GM12878 (cell line): ENCODE measurements at regions not wholly inside any gene's neighbourhood (a gene's known extent, or its start where the extent isn't known, plus 50 kb on each side); places are given as distances from the start of the nearest gene placed in this dataset.

Experiments used
- ATAC-seq: fragments of 200-7000 bp; cut with Tn5 transposase; 3 replicates; pipeline ENCODE4 v1.9.1; 2020; ENCODE audit warnings: mild to moderate bottlenecking, moderate library complexity
- BruUV-seq: library from RNA; stranded (reverse); fragments of 400-500 nt; replicated peaks from 2 replicates; lab custom pipeline; 2021; lab: Mats Ljungman, UMichigan
- CTCF ChIA-PET: fragments of 300-600 bp; sonication (Branson Sonifier 250); formaldehyde crosslinking; extraction: SDS; loops from one replicate; lab custom pipeline; 2021; ENCODE audit warnings: inconsistent platforms; lab: Yijun Ruan, JAX
- POLR2A ChIA-PET: fragments of 350-600 bp; formaldehyde crosslinking; extraction: SDS; loops from one replicate; lab custom pipeline; 2021; ENCODE audit warnings: inconsistent platforms; lab: Charles Lee
- RAD21 ChIA-PET: fragments of 300-600 bp; sonication (Branson Sonifier 250); formaldehyde crosslinking; loops from one replicate; lab custom pipeline; 2023; ENCODE audit warnings: antibody characterized with exemption; ENCODE audit not compliant: unreplicated experiment; lab: Charles Lee
- SMC1A ChIA-PET: fragments of 300-600 bp; sonication (Branson Sonifier 250); formaldehyde crosslinking; loops from one replicate; lab custom pipeline; 2023; ENCODE audit not compliant: unreplicated experiment, uncharacterized antibody; lab: Charles Lee
- DNase-seq: peaks from one replicate; pipeline ENCODE4 v3.0.0-alpha.2; 2011; ENCODE audit warnings: low read depth, low spot score
- FAIRE-seq: peaks from 3 replicates; lab custom pipeline; 2011; peaks lifted over from hg19 to GRCh38; lab: Jason Lieb, UNC
- H2AFZ ChIP-seq: 2 replicates; pipeline ENCODE4 v1.6.0; 2011; ENCODE audit warnings: low read depth, low read length, control low read depth; ENCODE audit not compliant: control insufficient read depth
- H3K27ac ChIP-seq: 2 replicates; pipeline ENCODE4 v1.5.1; 2011; ENCODE audit warnings: control low read depth; ENCODE audit not compliant: control insufficient read depth, insufficient read depth
- H3K27me3 ChIP-seq, 2 experiments: replicated peaks in 1 of 2; 2 replicates each; pipeline versions ENCODE4 v1.6.0 to v1.6.1; 2011; ENCODE audit warnings: low read length in 1 of 2; ENCODE audit not compliant: control insufficient read depth in 2 of 2, insufficient read depth in 2 of 2
- H3K36me3 ChIP-seq, 2 experiments: 2 replicates each; pipeline ENCODE4 v1.5.1; 2011; ENCODE audit warnings: low read length in 1 of 2; ENCODE audit not compliant: control insufficient read depth in 2 of 2, insufficient read depth in 2 of 2
- H3K4me1 ChIP-seq: 2 replicates; pipeline ENCODE4 v1.6.1; 2011; ENCODE audit warnings: mild to moderate bottlenecking, low read length, moderate library complexity, mixed read lengths; ENCODE audit not compliant: control insufficient read depth, insufficient read depth
- H3K4me2 ChIP-seq: 2 replicates; pipeline ENCODE4 v1.6.0; 2011; ENCODE audit warnings: control low read depth; ENCODE audit not compliant: control insufficient read depth, insufficient read depth
- H3K4me3 ChIP-seq: fragments of 200-600 bp; sonication (generic); 2 replicates; pipeline ENCODE4 v1.5.1; 2016
- H3K79me2 ChIP-seq: 2 replicates; pipeline ENCODE4 v1.6.0; 2011; ENCODE audit warnings: low read length; ENCODE audit not compliant: control insufficient read depth, insufficient read depth
- H3K9ac ChIP-seq: 2 replicates; pipeline ENCODE4 v1.8.0; 2011; ENCODE audit warnings: low read length, control low read depth, mixed read lengths; ENCODE audit not compliant: control insufficient read depth, insufficient read depth
- H3K9me3 ChIP-seq: replicated peaks from 3 replicates; pipeline ENCODE4 v1.5.1; 2011; ENCODE audit warnings: mild to moderate bottlenecking, low read length; ENCODE audit not compliant: control insufficient read depth, insufficient read depth
- H4K20me1 ChIP-seq: 2 replicates; pipeline ENCODE4 v1.6.0; 2011; ENCODE audit not compliant: control insufficient read depth, insufficient read depth
- BACH1 ChIP-seq: fragments of 450-650 bp; IDR thresholded peaks from 2 replicates; pipeline ENCODE4 v1.6.1; 2017; ENCODE audit warnings: mild to moderate bottlenecking, borderline replicate concordance
- BCL11A ChIP-seq: IDR thresholded peaks from 2 replicates; pipeline ENCODE4 v1.6.1; 2011; ENCODE audit warnings: low read depth, low read length
- BCL3 ChIP-seq: IDR thresholded peaks from 2 replicates; pipeline ENCODE4 v1.6.1; 2011; ENCODE audit warnings: borderline replicate concordance, low read depth, mild to moderate bottlenecking, moderate library complexity, low read length; ENCODE audit not compliant: insufficient read depth, poor library complexity, severe bottlenecking
- BMI1 ChIP-seq: fragments of 450-650 bp; IDR thresholded peaks from 2 replicates; pipeline ENCODE4 v1.6.1; 2016; ENCODE audit warnings: mild to moderate bottlenecking, moderate library complexity, borderline replicate concordance
- CHD2 ChIP-seq: IDR thresholded peaks from 2 replicates; pipeline ENCODE4 v1.6.1; 2011; ENCODE audit warnings: low read depth, low read length, improper control_type of control experiment, borderline replicate concordance
- FOXM1 ChIP-seq: IDR thresholded peaks from 2 replicates; pipeline ENCODE4 v1.6.1; 2012; ENCODE audit warnings: low read depth, mild to moderate bottlenecking, inconsistent platforms, low read length, moderate library complexity
- GATAD2B ChIP-seq: fragments of 450-650 bp; conservative IDR thresholded peaks from 2 replicates; pipeline ENCODE4 v1.6.1; 2017; ENCODE audit warnings: low read depth, mild to moderate bottlenecking, moderate library complexity
- HDAC2 ChIP-seq: fragments of 200-600 bp; sonication (generic); IDR thresholded peaks from 2 replicates; pipeline ENCODE4 v1.6.1; 2017
- IRF5 ChIP-seq: fragments of 450-650 bp; IDR thresholded peaks from 2 replicates; pipeline ENCODE4 v1.6.1; 2017; ENCODE audit warnings: borderline replicate concordance
- KDM1A ChIP-seq: fragments of 200-600 bp; sonication (generic); IDR thresholded peaks from 2 replicates; pipeline ENCODE4 v1.6.1; 2016; ENCODE audit warnings: borderline replicate concordance
- MTA3 ChIP-seq: IDR thresholded peaks from 2 replicates; pipeline ENCODE4 v1.6.1; 2012; ENCODE audit warnings: low read length, inconsistent platforms, borderline replicate concordance
- NR2F1 ChIP-seq: fragments of 450-650 bp; conservative IDR thresholded peaks from 2 replicates; pipeline ENCODE4 v1.6.1; 2017; ENCODE audit warnings: mild to moderate bottlenecking
- POLR2AphosphoS2 ChIP-seq: IDR thresholded peaks from 2 replicates; pipeline ENCODE4 v1.6.1; 2011; ENCODE audit warnings: low read depth, mild to moderate bottlenecking, low read length, improper control_type of control experiment, moderate library complexity
- RBBP5 ChIP-seq: fragments of 200-600 bp; sonication (generic); conservative IDR thresholded peaks from 2 replicates; pipeline ENCODE4 v1.6.1; 2016
- STAT1 ChIP-seq: fragments of 450-650 bp; conservative IDR thresholded peaks from 2 replicates; pipeline ENCODE4 v1.6.1; 2014; ENCODE audit warnings: antibody characterized with exemption, mild to moderate bottlenecking
- TCF12 ChIP-seq: IDR thresholded peaks from 2 replicates; pipeline ENCODE4 v1.6.1; 2011; ENCODE audit warnings: low read depth, mild to moderate bottlenecking, low read length
- YBX1 ChIP-seq: fragments of 450-650 bp; IDR thresholded peaks from 2 replicates; pipeline ENCODE4 v1.6.1; 2016; ENCODE audit warnings: antibody characterized with exemption
- YY1 ChIP-seq: IDR thresholded peaks from 2 replicates; pipeline ENCODE4 v1.6.1; 2011; ENCODE audit warnings: low read depth, mild to moderate bottlenecking, low read length
- ZNF24 ChIP-seq: fragments of 450-650 bp; IDR thresholded peaks from 2 replicates; pipeline ENCODE4 v1.6.1; 2017; ENCODE audit warnings: antibody characterized with exemption, mild to moderate bottlenecking
- WGBS: methylation state at CpG from one replicate; pipeline ENCODE4 v1.1.6; 2016; ENCODE audit warnings: low lambda C conversion rate; ENCODE audit not compliant: insufficient replicate concordance, insufficient coverage; ENCODE audit errors: missing lambda C conversion rate; 5-methylcytosine and 5-hydroxymethylcytosine counted together
- in situ Hi-C: fragments of 300-500 bp; cut with MboI; formaldehyde crosslinking; loops from 9 replicates; pipeline ENCODE4 v1.14.3; 2018; ENCODE audit warnings: mixed read lengths
- intact Hi-C: fragments of 100-400 bp; cut with micrococcal nuclease; formaldehyde crosslinking; loops from one replicate; pipeline ENCODE4 v1.14.2; 2022; ENCODE audit not compliant: unreplicated experiment
- TF ChIP-seq, protein P1 (sequence below): fragments of 150-350 bp; IDR thresholded peaks from 2 replicates; pipeline ENCODE4 v1.6.1; 2016; ENCODE audit warnings: low read depth, low read length

GRCh38 chr22:49328118-49328475 is 499.6 kb downstream of the BRD1 start (continued):
- TF ChIP-seq, protein P1, sequence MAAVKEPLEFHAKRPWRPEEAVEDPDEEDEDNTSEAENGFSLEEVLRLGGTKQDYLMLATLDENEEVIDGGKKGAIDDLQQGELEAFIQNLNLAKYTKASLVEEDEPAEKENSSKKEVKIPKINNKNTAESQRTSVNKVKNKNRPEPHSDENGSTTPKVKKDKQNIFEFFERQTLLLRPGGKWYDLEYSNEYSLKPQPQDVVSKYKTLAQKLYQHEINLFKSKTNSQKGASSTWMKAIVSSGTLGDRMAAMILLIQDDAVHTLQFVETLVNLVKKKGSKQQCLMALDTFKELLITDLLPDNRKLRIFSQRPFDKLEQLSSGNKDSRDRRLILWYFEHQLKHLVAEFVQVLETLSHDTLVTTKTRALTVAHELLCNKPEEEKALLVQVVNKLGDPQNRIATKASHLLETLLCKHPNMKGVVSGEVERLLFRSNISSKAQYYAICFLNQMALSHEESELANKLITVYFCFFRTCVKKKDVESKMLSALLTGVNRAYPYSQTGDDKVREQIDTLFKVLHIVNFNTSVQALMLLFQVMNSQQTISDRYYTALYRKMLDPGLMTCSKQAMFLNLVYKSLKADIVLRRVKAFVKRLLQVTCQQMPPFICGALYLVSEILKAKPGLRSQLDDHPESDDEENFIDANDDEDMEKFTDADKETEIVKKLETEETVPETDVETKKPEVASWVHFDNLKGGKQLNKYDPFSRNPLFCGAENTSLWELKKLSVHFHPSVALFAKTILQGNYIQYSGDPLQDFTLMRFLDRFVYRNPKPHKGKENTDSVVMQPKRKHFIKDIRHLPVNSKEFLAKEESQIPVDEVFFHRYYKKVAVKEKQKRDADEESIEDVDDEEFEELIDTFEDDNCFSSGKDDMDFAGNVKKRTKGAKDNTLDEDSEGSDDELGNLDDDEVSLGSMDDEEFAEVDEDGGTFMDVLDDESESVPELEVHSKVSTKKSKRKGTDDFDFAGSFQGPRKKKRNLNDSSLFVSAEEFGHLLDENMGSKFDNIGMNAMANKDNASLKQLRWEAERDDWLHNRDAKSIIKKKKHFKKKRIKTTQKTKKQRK: no peak
- TF ChIP-seq GATAD2B: no peak

DNA sequence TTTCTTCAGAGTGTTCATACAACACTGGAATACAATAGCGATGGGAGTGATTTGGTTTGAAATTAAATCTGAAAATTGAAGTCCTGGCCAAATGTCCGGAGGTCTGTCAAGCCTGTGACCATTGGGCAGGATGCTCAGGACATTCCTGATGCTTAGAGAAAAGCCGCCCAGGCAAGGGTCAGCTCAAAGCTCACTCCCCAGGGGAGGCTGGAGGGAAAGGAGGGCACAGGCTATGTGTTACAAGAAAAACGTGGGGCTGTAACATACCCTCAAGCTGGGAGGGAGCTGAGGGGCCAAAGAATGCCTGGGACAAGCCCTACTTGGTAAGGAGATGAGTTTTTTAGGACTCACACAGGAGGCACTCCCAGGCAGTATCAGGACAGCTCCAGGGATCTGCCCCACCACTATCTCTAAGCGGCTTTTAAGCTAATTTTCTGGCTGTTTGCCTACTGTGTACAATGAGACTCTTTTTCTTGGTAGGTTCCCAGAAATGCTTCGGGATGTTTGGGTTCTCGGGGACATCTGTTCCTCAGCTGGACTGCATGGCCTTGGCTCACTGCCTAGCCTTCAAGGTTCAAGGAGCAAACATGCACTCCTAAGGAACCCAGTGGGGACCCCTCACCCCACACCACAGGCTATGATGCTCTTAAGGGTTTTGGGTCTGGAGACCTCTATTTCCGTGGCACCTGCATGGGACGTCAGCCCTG is 500.1 kb downstream of the BRD1 start:
- H4K20me1 ChIP-seq: no peaks in the 10 kb centered on the region
- no peaks in the 10 kb centered on the region for H3K79me2 ChIP-seq
- ChIA-PET RAD21 (no interaction called here), SMC1A (no interaction called here), CTCF (no interaction called here), POLR2A (no interaction called here)
- no peak for FAIRE-seq
- in situ Hi-C loops: loop anchor here (25.0 kb wide), 1 partner anchor 710 kb away; no protein-coding TSS in a partner anchor
- no peaks in the 10 kb centered on the region; the same call in 2 of the 3 replicates for H3K9me3 ChIP-seq
- 20% methylated on average over 9 of the region's 9 CpGs for WGBS
- no peak for DNase-seq
- no peak overlapping the region for H3K27ac ChIP-seq
- H3K9ac ChIP-seq: no peak overlapping the region
- no TSS peak for BruUV-seq
- intact Hi-C loops: no loop called here
- H3K27me3 ChIP-seq: no peaks in the 10 kb centered on the region; a peak in 1 of 4 replicates
- no peak overlapping the region for H2AFZ ChIP-seq
- H3K4me3 ChIP-seq: no peak overlapping the region
- H3K4me1 ChIP-seq: no peaks in the 10 kb centered on the region
- H3K36me3 ChIP-seq: no peaks in the 10 kb centered on the region
- no peak overlapping the region for H3K4me2 ChIP-seq
- no peak for ATAC-seq
- TF ChIP-seq ZNF24 (no peak), STAT1 (no peak), YBX1 (no peak), TCF12 (no peak), HDAC2 (no peak), FOXM1 (no peak), POLR2AphosphoS2 (no peak), CHD2 (no peak), MTA3 (no peak), KDM1A (no peak), IRF5 (no peak), BMI1 (no peak), YY1 (no peak), BCL11A (no peak), RBBP5 (no peak), BCL3 (no peak), NR2F1 (no peak), BACH1 (no peak)
